GM21367 (cell line): ENCODE measurements at regions not wholly inside any gene's neighbourhood (a gene's known extent, or its start where the extent isn't known, plus 50 kb on each side); places are given as distances from the start of the nearest gene placed in this dataset.
"Not testable (repeated sequence)": the region's sequence is repeated elsewhere in the genome, so short reads cannot be mapped to it uniquely, and the experiment has no call there.

ENCODE experiments used
- ATAC-seq: cut with Tn5 transposase; IDR thresholded peaks from one replicate; pipeline ENCODE4 v1.9.1; 2021; ENCODE audit not compliant: unreplicated experiment

- ATAC-seq, result peak; percentile 99
Observed at GRCh38 chr9:31542384-31543055, 841.9 kb upstream of the ACO1 start.

GRCh38 chr9:31554941-31555340 lies 829.5 kb upstream of the ACO1 start:
- ATAC-seq, result no peak

DNA sequence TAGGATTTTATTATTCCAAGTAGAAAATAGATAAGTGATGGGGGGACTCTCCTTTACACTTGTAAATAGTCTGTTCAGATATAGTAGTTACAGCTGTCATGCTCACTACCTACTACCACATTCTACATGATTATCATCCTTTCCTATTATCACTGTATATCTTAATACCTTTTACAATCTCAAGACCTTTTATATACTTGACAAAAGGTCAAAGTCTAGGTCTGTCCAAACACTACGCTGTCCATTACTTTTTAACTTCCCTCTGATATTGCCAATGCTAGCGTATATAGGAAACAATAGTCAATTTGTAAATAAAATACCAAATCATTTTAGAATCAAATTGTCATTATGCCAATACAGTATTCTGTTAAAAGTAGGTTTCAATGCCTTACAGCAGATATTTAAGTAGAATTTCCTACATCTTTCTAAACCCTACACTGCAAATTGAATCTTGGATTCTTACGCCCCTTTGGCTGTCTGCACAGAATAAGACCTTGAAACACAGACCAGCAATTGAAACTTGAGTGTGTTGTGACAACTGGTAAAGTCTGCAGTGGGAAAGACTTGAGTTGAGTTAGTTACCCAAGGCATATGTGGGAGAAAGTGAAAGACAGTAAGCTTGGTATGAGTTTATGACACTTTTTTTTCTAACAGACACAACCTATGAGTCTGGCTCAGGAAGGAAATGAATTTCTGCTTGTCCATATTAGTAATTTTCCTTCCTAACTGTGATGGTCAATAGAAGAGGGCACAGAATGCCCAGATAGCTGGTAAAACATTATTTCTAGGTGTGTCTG lies 827.6 kb upstream of the ACO1 start:
- no peak for ATAC-seq

DNA sequence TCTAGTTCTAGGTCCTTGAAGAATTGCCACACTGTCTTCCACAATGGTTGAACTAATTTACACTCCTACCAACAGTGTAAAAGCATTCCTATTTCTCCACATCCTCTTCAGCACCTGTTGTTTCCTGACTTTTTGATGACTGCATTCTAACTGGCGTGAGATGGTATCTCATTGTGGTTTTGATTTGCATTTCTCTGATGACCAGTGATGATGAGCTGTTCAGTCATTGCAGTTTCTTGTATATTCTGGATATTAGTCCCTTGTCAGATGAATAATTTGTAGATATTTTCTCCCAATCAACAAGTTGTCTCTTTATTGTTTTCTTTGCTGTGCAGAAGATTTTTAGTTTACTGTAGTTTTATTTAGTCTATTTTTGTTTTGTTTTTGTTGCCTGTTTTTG lies 812.3 kb upstream of the ACO1 start:
- ATAC-seq, result not testable (repeated sequence)

GRCh38 chr9:31573561-31573960 lies 810.9 kb upstream of the ACO1 start:
- no peak for ATAC-seq

- ATAC-seq, result no peak
Observed at GRCh38 chr9:31574006-31574765, 810.3 kb upstream of the ACO1 start.

DNA sequence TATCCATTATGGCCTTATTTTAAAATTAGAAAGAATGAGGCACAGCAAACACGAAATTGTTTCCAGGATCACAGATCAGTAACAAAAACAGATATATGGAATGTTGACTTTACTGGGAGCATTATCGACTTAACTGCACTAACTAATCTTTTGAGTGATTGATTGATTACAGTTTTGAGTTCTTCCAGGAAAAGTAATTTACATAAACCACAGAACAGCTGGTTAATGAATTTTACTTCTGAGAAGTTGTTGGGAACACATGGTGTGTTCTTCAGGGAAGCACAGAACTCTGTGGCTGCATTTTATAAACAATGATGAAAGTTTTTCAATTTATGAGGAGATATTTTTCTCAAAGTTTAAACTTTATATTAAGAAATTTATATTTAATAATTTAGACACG lies 802.4 kb upstream of the ACO1 start:
- no peak for ATAC-seq

DNA sequence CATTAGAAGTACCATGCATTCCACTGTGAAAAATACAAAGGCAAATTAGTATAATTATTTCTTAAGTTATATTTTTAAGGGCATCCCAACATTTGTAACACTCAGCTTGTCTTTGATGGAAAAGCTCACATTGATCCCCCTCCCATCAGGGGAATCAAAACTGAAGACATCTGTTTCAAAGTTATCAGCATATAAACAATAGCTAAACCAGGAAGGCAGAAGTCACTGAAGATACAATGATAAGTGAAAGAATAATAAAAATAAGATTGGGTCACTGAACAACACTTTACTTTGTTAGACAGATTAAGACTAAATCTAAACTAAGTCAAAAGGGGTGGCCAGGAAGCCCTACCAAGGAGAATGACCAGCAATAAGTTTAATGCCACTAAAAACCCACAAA lies 801.9 kb upstream of the ACO1 start:
- no peak for ATAC-seq

- no peak for ATAC-seq
Observed at GRCh38 chr9:31585158-31585557, 799.3 kb upstream of the ACO1 start.

DNA sequence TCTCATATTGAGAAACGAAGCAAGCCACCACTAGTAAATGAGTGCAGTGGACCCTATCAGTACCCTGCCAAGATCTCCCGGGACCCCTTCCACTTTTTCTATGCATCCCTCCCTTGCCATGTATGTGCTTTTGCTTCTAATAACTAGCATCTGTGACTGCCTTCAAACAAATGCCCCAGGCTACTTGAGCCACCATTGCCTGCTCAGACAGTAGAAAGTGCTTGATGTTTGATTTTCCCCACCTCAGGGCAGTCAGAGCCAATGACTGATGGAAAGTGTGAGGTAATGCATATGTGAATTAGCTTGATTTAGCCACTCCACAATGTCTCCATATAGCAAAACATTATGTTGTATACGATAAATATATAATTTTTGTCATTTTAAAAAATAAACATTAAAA lies 797.3 kb upstream of the ACO1 start:
- no peak for ATAC-seq

- ATAC-seq, result no peak
Observed at GRCh38 chr9:31588006-31588405, 796.4 kb upstream of the ACO1 start.

GRCh38 chr9:31588756-31589155 lies 795.7 kb upstream of the ACO1 start:
- no peak for ATAC-seq

DNA sequence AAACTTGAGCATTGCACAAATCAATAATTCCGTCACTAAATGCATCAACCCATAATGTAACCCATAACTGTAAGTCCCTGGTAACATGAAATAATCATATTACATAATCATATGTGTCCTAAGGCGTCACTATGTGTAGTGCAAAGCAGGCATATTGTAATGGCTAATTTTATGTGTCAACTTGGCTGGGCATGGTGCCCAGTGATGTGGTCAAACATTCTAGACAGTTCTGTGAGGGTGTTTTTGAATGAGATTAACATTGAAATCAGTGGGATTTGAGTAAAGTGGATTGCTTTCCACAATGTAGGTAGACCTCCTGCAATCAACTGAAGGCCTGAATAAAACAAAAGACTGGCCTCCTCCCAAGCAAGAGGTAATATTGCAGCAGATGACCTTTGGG lies 794.4 kb upstream of the ACO1 start:
- ATAC-seq, result no peak

DNA sequence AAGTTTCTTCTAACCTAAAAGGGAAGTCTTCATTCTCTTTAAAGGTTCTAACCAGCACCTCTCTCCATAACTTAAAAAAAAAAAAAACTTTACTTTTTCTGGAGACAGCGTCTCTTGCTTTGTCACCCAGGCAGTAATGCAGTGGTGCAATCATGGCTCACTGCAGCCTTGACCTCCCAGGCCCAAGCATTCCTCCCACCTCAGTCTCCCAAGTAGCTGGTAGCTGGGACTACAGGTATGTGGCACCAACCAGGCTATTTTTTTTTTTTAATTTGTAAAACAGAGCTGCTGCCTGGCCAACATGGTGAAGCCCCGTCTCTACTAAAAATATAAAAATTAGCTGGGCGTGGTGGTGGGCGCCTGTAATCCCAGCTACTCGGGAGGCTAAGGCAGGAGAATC lies 787.4 kb upstream of the ACO1 start:
- ATAC-seq, result not testable (repeated sequence)

- no peak for ATAC-seq
Observed at GRCh38 chr9:31597977-31598376, 786.5 kb upstream of the ACO1 start.

- no peak for ATAC-seq
Observed at GRCh38 chr9:31601666-31602065, 782.8 kb upstream of the ACO1 start.

DNA sequence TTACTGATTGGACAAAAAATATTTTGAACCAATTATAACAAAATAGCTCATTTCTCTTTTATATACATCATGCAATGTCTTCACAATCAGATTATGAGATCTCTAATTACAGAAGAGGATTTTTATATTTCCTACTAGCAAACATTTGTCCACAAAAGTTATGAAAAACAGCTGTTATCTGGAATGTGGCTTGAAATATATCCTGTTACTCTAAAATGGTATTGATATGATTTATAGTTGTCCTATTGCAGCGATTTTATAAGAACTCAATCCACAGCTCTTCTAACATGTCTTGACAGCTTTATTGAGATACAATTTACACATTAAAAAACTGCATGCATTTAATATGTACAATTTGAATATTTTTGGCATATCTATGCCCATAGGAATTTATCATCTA lies 779.9 kb upstream of the ACO1 start:
- no peak for ATAC-seq

GRCh38 chr9:31605164-31605563 lies 779.3 kb upstream of the ACO1 start:
- ATAC-seq, result no peak

GRCh38 chr9:31606678-31607077 lies 777.8 kb upstream of the ACO1 start:
- no peak for ATAC-seq

DNA sequence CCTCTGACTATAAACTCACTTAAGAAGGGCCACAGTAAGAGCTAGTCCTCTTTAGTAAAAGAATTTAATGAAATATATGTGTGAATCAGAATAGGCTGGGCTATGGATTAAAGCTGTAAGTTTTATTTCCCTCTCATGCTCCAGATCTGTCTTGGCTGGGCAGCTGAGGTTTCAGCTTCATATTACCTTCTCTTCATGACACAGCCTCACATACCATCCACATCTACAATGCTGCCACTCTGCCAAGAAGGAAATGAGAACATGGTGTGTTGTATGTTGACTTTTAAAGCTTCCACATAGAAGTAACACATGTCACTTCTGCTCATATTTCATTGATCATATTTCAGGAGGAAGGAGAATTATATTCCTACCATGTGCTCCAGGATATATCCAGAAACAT lies 776.0 kb upstream of the ACO1 start:
- ATAC-seq, result no peak

DNA sequence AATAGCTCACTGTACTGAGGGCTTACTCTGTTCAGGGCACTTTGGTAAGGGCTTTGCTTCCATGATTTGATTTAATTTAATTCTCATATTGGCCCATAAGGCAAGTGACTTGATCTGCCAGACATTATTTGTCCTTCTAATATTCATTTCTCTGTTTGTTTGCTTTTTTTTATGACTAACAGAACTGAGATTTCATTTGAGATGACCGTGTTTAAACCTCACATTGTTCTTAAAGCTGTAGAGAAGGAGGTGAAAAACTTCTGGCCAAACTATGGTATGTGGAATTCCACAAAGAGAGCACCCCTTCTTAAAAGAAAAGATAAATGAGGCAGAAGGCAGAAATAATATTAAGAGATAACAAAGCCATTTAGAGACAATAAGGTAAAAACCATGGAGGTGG lies 775.6 kb upstream of the ACO1 start:
- ATAC-seq, result no peak
